DND-41 (cell line): ENCODE measurements at regions not wholly inside any gene's neighbourhood (a gene's known extent, or its start where the extent isn't known, plus 50 kb on each side); places are given as distances from the start of the nearest gene placed in this dataset.

Experiments used
- EZH2 ChIP-seq: IDR thresholded peaks from 3 replicates; pipeline ENCODE4 v1.6.1; 2012; ENCODE audit warnings: borderline replicate concordance, low read depth, mild to moderate bottlenecking, moderate library complexity, low read length, inconsistent platforms; ENCODE audit not compliant: severe bottlenecking
- TF ChIP-seq, protein P1 (sequence below): IDR thresholded peaks from 2 replicates; pipeline ENCODE4 v1.5.1; 2012; ENCODE audit warnings: borderline replicate concordance, low read length, moderate library complexity, mild to moderate bottlenecking; ENCODE audit not compliant: poor library complexity, severe bottlenecking; ENCODE audit errors: extremely low read depth

DNA sequence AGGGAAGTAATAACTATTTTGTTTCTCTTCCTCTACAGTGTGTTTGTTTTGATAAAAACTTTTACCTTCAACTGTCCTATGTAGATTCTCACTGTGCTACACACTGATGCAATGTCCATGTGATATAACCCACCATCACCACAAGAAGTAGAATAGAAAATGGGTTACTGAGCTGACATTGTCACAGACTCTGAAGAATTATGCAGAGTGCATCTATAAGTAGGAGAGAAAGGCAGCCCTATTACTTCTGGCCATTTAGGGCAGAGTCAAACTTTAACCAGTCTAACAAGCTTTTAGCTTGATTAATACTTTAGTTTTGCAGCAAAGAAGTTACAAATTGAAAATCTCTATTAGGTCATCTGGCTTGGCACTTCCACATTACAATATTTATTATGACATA is 354.0 kb upstream of the CDH8 start:
- TF ChIP-seq, protein P1, sequence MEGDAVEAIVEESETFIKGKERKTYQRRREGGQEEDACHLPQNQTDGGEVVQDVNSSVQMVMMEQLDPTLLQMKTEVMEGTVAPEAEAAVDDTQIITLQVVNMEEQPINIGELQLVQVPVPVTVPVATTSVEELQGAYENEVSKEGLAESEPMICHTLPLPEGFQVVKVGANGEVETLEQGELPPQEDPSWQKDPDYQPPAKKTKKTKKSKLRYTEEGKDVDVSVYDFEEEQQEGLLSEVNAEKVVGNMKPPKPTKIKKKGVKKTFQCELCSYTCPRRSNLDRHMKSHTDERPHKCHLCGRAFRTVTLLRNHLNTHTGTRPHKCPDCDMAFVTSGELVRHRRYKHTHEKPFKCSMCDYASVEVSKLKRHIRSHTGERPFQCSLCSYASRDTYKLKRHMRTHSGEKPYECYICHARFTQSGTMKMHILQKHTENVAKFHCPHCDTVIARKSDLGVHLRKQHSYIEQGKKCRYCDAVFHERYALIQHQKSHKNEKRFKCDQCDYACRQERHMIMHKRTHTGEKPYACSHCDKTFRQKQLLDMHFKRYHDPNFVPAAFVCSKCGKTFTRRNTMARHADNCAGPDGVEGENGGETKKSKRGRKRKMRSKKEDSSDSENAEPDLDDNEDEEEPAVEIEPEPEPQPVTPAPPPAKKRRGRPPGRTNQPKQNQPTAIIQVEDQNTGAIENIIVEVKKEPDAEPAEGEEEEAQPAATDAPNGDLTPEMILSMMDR = no peak
- no peak for TF ChIP-seq EZH2
